CD4-positive, alpha-beta T cell (primary cell): ENCODE measurements at regions not wholly inside any gene's neighbourhood (a gene's known extent, or its start where the extent isn't known, plus 50 kb on each side); places are given as distances from the start of the nearest gene placed in this dataset.
A peak's percentile ranks its signal among the peaks of the same experiment; 100 is the strongest.

Experiments used
- ATAC-seq: fragments of 200-7000 bp; cut with Tn5 transposase; one replicate; pipeline ENCODE4 v1.10.0; 2022; ENCODE audit warnings: mild to moderate bottlenecking; ENCODE audit not compliant: poor library complexity
- CTCF ChIA-PET: fragments of 350-600 bp; sonication (Branson Sonifier 250); formaldehyde crosslinking; loops from one replicate; lab custom pipeline; 2021; ENCODE audit warnings: antibody characterized with exemption, inconsistent platforms; lab: Charles Lee
- POLR2A ChIA-PET: fragments of 350-600 bp; sonication (Branson Sonifier 250); formaldehyde crosslinking; loops from one replicate; lab custom pipeline; 2021; ENCODE audit warnings: antibody characterized with exemption, inconsistent platforms; lab: Charles Lee
- DNase-seq, 14 experiments: peaks; one replicate each; pipeline ENCODE4 v3.0.0-alpha.2; 2013 to 2020; ENCODE audit warnings: mixed read lengths in 2 of 14
- H3K27ac ChIP-seq, 2 donors: one replicate each; pipeline versions ENCODE4 v1.5.1 to v1.7.0; 2013; ENCODE audit warnings: low read length in 2 of 2, low read depth in 1 of 2, mild to moderate bottlenecking in 1 of 2
- H3K27me3 ChIP-seq, 2 experiments: 1 replicate in 1 of 2; 2 replicates in 1 of 2; pipeline versions ENCODE4 v1.6.1 to v1.7.0; 2013; ENCODE audit warnings: low read length in 2 of 2, control low read depth in 1 of 2, mild to moderate bottlenecking in 1 of 2, moderate library complexity in 1 of 2; ENCODE audit not compliant: insufficient read depth in 2 of 2, control insufficient read depth in 1 of 2
- H3K36me3 ChIP-seq: one replicate; pipeline ENCODE4 v1.6.1; 2013; ENCODE audit warnings: low read length, control low read depth; ENCODE audit not compliant: insufficient read depth
- H3K4me1 ChIP-seq: one replicate; pipeline ENCODE4 v1.6.1; 2013; ENCODE audit warnings: low read length, control low read depth; ENCODE audit not compliant: insufficient read depth
- H3K4me3 ChIP-seq: one replicate; pipeline ENCODE4 v1.5.1; 2013; ENCODE audit warnings: mild to moderate bottlenecking, low read length, moderate library complexity
- H3K9me3 ChIP-seq, 2 experiments: 1 replicate in 1 of 2; 2 replicates in 1 of 2; pipeline versions ENCODE4 v1.6.1 to v1.7.0; 2013; ENCODE audit warnings: low read length in 2 of 2, mild to moderate bottlenecking in 2 of 2, control low read depth in 1 of 2, moderate library complexity in 1 of 2; ENCODE audit not compliant: control insufficient read depth in 1 of 2, insufficient read depth in 1 of 2
- H3K27ac Mint-ChIP-seq: one replicate; pipeline ENCODE4 v1.8.0; 2020; ENCODE audit warnings: mixed read lengths
- H3K27me3 Mint-ChIP-seq: one replicate; pipeline ENCODE4 v1.8.0; 2021; ENCODE audit warnings: mixed read lengths
- H3K36me3 Mint-ChIP-seq: one replicate; pipeline ENCODE4 v1.8.0; 2021; ENCODE audit warnings: low read depth, mixed read lengths
- H3K4me1 Mint-ChIP-seq: one replicate; pipeline ENCODE4 v1.8.0; 2021; ENCODE audit warnings: low read depth, mixed read lengths
- H3K4me3 Mint-ChIP-seq: one replicate; pipeline ENCODE4 v1.8.0; 2020; ENCODE audit warnings: mild to moderate bottlenecking, mixed read lengths
- H3K9me3 Mint-ChIP-seq: one replicate; pipeline ENCODE4 v1.8.0; 2020; ENCODE audit warnings: mixed read lengths
- intact Hi-C, 2 experiments: fragments of 100-400 bp; cut with DNase I in 1 of 2; cut with micrococcal nuclease in 1 of 2; formaldehyde crosslinking; loops; one replicate each; pipeline versions ENCODE4 v1.15.1 to v1.9.0; 2023 to 2025; cut with DNase I, micrococcal nuclease
- TF ChIP-seq, protein P1 (sequence below): fragments of 200-600 bp; IDR thresholded peaks from one replicate; pipeline ENCODE4 v1.8.0; 2022; ENCODE audit warnings: antibody characterized with exemption, mild to moderate bottlenecking

DNA sequence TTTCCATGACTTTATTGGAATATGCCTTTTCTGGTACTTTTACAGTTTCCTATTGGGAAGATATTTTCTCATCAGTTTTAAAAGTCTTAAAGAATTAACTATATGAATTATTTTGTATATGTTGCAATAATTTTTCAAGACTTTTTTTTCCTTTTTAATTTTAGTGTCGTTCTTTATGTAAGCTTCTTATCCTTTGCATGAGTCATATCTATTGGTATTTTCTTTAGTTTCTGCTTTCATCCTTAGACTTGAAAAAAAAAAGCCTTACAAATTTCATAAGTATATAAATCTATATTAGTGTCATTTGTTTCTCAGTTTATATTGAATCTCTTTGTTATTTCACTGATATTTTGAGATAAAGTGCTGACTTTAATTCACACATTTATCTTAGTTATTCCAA is 94.9 kb downstream of the DSEL start:
- Histone ChIP-seq H3K4me1 (no peaks in the 10 kb centered on the region), H3K27me3 (no peaks in the 10 kb centered on the region), H3K36me3 (no peaks in the 10 kb centered on the region), H3K27ac (no peak overlapping the region), H3K4me3 (no peak overlapping the region), H3K9me3 (no peaks in the 10 kb centered on the region)
- Mint-ChIP-seq H3K4me3 (no peak overlapping the region), H3K27me3 (no peaks in the 10 kb centered on the region), H3K4me1 (peaks cover 10% of the 10 kb centered on the region), H3K36me3 (no peaks in the 10 kb centered on the region), H3K27ac (no peak overlapping the region), H3K9me3 (no peaks in the 10 kb centered on the region)
- TF ChIP-seq, protein P1, sequence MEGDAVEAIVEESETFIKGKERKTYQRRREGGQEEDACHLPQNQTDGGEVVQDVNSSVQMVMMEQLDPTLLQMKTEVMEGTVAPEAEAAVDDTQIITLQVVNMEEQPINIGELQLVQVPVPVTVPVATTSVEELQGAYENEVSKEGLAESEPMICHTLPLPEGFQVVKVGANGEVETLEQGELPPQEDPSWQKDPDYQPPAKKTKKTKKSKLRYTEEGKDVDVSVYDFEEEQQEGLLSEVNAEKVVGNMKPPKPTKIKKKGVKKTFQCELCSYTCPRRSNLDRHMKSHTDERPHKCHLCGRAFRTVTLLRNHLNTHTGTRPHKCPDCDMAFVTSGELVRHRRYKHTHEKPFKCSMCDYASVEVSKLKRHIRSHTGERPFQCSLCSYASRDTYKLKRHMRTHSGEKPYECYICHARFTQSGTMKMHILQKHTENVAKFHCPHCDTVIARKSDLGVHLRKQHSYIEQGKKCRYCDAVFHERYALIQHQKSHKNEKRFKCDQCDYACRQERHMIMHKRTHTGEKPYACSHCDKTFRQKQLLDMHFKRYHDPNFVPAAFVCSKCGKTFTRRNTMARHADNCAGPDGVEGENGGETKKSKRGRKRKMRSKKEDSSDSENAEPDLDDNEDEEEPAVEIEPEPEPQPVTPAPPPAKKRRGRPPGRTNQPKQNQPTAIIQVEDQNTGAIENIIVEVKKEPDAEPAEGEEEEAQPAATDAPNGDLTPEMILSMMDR = no peak
- ChIA-PET POLR2A (no interaction called here), CTCF (no interaction called here)
- intact Hi-C loops = no loop called here
- ATAC-seq (no peak), DNase-seq (no peak)

GRCh38 chr18:67417864-67418523 is 98.5 kb downstream of the DSEL start:
- H3K4me1 ChIP-seq = no peaks in the 10 kb centered on the region
- CTCF ChIA-PET = interaction anchor here (0.7 kb wide), 1 partner anchor 1799 kb away, joined by 3 read pairs; no protein-coding TSS in a partner anchor
- H3K27ac ChIP-seq = peak overlapping the region in 1 of 2 donors; percentile 7

GRCh38 chr18:67411116-67411515 is 105.4 kb downstream of the DSEL start:
- H3K4me3 ChIP-seq = no peak overlapping the region
- no peaks in the 10 kb centered on the region for H3K36me3 ChIP-seq
- H3K9me3 ChIP-seq = no peaks in the 10 kb centered on the region
- ChIA-PET POLR2A (no interaction called here), CTCF (no interaction called here)
- no peaks in the 10 kb centered on the region for H3K27me3 Mint-ChIP-seq
- no peak overlapping the region for H3K4me3 Mint-ChIP-seq
- no peaks in the 10 kb centered on the region for H3K36me3 Mint-ChIP-seq
- H3K4me1 ChIP-seq = no peaks in the 10 kb centered on the region
- H3K27ac Mint-ChIP-seq = no peak overlapping the region
- H3K4me1 Mint-ChIP-seq = no peaks in the 10 kb centered on the region
- no peaks in the 10 kb centered on the region for H3K9me3 Mint-ChIP-seq
- ATAC-seq = no peak
- intact Hi-C loops = no loop called here
- H3K27me3 ChIP-seq = no peaks in the 10 kb centered on the region
- no peak for DNase-seq
- TF ChIP-seq, protein P1 = no peak
- H3K27ac ChIP-seq = no peak overlapping the region

More at GRCh38 chr18:67417864-67418523, 98.5 kb downstream of the DSEL start:
- peak overlapping the region; percentile 18 for H3K27ac Mint-ChIP-seq
- no peaks in the 10 kb centered on the region for H3K27me3 ChIP-seq
- no peaks in the 10 kb centered on the region for H3K27me3 Mint-ChIP-seq
- peak overlapping the region; percentile 31 for H3K4me3 Mint-ChIP-seq
- H3K9me3 ChIP-seq = no peaks in the 10 kb centered on the region
- no peaks in the 10 kb centered on the region for H3K9me3 Mint-ChIP-seq
- H3K4me1 Mint-ChIP-seq = peaks cover 10% of the 10 kb centered on the region
- intact Hi-C loops = no loop called here
- DNase-seq = peak in 4 of 14 experiments; percentile 15 to 64 (median 52)
- ATAC-seq = peak; percentile 58
- TF ChIP-seq, protein P1 = no peak
- POLR2A ChIA-PET = no interaction called here
- H3K4me3 ChIP-seq = peak overlapping the region; percentile 44
- H3K36me3 Mint-ChIP-seq = no peaks in the 10 kb centered on the region
- no peaks in the 10 kb centered on the region for H3K36me3 ChIP-seq
